ENCODE measurements at regions not wholly inside any gene's neighbourhood (a gene's known extent, or its start where the extent isn't known, plus 50 kb on each side); places are given as distances from the start of the nearest gene placed in this dataset.

DNA sequence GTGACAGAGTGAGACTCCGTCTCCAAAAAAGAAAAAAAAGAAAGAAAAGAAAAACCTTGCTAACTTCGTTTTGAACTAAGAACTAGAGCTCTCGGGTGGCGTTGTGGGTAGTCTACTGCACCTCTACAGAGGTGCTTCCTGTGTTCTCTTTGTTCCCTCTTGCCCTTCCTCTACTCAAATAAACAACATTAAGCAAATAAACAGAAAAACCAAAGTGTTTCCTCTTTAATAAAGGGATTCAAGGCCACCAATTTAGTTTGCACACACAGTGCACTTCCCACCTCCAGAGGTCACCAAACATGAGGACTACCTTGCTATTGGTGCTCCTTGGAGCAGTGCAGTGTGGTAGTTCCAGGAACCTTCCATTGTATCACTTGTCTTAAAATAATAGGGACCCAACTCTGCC lies 354.2 kb upstream of the TBL1XR1 start:
- TF ChIP-seq POLR2A (IDR thresholded peaks at IDR 0.05): no peak
- TF ChIP-seq, protein P1, sequence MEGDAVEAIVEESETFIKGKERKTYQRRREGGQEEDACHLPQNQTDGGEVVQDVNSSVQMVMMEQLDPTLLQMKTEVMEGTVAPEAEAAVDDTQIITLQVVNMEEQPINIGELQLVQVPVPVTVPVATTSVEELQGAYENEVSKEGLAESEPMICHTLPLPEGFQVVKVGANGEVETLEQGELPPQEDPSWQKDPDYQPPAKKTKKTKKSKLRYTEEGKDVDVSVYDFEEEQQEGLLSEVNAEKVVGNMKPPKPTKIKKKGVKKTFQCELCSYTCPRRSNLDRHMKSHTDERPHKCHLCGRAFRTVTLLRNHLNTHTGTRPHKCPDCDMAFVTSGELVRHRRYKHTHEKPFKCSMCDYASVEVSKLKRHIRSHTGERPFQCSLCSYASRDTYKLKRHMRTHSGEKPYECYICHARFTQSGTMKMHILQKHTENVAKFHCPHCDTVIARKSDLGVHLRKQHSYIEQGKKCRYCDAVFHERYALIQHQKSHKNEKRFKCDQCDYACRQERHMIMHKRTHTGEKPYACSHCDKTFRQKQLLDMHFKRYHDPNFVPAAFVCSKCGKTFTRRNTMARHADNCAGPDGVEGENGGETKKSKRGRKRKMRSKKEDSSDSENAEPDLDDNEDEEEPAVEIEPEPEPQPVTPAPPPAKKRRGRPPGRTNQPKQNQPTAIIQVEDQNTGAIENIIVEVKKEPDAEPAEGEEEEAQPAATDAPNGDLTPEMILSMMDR (IDR thresholded peaks at IDR 0.05): peak in 1 of 6 experiments; percentile 9
